ENCODE measurements at regions not wholly inside any gene's neighbourhood (a gene's known extent, or its start where the extent isn't known, plus 50 kb on each side); places are given as distances from the start of the nearest gene placed in this dataset.

DNA sequence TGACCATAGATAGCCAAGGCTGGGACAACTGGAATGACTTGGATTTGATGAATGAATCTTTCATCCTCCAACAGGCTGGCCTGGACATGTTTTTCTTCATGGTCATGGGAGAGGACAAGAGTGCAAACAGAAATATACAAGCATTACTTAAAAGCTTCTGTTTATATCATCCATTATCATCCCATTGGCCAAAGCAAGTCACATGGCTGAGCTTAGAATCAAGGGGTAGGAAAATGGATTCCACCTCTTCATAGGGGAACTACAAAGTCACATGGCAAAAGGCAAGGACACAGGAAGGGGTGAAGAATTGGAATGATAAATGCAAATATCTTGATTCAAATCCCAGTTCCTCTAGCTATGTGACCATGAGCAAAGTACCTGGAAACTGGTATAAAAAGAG is 90.2 kb upstream of the BARHL2 start:
- TF ChIP-seq, protein P1, sequence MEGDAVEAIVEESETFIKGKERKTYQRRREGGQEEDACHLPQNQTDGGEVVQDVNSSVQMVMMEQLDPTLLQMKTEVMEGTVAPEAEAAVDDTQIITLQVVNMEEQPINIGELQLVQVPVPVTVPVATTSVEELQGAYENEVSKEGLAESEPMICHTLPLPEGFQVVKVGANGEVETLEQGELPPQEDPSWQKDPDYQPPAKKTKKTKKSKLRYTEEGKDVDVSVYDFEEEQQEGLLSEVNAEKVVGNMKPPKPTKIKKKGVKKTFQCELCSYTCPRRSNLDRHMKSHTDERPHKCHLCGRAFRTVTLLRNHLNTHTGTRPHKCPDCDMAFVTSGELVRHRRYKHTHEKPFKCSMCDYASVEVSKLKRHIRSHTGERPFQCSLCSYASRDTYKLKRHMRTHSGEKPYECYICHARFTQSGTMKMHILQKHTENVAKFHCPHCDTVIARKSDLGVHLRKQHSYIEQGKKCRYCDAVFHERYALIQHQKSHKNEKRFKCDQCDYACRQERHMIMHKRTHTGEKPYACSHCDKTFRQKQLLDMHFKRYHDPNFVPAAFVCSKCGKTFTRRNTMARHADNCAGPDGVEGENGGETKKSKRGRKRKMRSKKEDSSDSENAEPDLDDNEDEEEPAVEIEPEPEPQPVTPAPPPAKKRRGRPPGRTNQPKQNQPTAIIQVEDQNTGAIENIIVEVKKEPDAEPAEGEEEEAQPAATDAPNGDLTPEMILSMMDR (IDR thresholded peaks at IDR 0.05 in 2 of 3, conservative IDR thresholded peaks at IDR 0.05 in 1 of 3; ENCODE audit: control insufficient read depth in 2 of 3, extremely low read depth in 1 of 3, insufficient read depth in 1 of 3, low read depth in 3 of 3, low read length in 3 of 3) = no peak
- TF ChIP-seq MXI1 (IDR thresholded peaks at IDR 0.05; ENCODE audit: low read depth, low read length) = no peak
- no peak for TF ChIP-seq NBN (IDR thresholded peaks at IDR 0.05)
- no peak for TF ChIP-seq NR2C2 (IDR thresholded peaks at IDR 0.05; ENCODE audit: borderline replicate concordance, control insufficient read depth, insufficient read length, low read depth)
- TF ChIP-seq MYC (IDR thresholded peaks at IDR 0.05; ENCODE audit: insufficient read depth, insufficient read length, insufficient replicate concordance, low read length, severe bottlenecking) = no peak
- TF ChIP-seq, protein P2, sequence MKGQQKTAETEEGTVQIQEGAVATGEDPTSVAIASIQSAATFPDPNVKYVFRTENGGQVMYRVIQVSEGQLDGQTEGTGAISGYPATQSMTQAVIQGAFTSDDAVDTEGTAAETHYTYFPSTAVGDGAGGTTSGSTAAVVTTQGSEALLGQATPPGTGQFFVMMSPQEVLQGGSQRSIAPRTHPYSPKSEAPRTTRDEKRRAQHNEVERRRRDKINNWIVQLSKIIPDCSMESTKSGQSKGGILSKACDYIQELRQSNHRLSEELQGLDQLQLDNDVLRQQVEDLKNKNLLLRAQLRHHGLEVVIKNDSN (IDR thresholded peaks at IDR 0.05; ENCODE audit: borderline replicate concordance, extremely low read length, insufficient read depth, low read depth, low read length) = no peak
- no peak for TF ChIP-seq TAF1 (IDR thresholded peaks at IDR 0.05; ENCODE audit: borderline replicate concordance, low read depth, low read length)
- TF ChIP-seq SMAD1 (IDR thresholded peaks at IDR 0.05; ENCODE audit: low read depth, partially characterized antibody) = no peak
- TF ChIP-seq HCFC1 (IDR thresholded peaks at IDR 0.05; ENCODE audit: low read length) = no peak
- no peak for TF ChIP-seq TCF12 (IDR thresholded peaks at IDR 0.05; ENCODE audit: low read depth, low read length)
- TF ChIP-seq EZH2 (IDR thresholded peaks at IDR 0.05; ENCODE audit: borderline replicate concordance, control insufficient read depth, low read depth, low read length) = no peak
